Small intestine (tissue), 7 donors: ENCODE measurements at regions not wholly inside any gene's neighbourhood (a gene's known extent, or its start where the extent isn't known, plus 50 kb on each side); places are given as distances from the start of the nearest gene placed in this dataset.
A peak's percentile ranks its signal among the peaks of the same experiment; 100 is the strongest.

Experiments
- DNase-seq, 2 donors: peaks; one replicate each; pipeline versions ENCODE4 v3.0.0 to v3.0.0-alpha.2; 2013
- FAIRE-seq: peaks from 2 replicates; lab custom pipeline; 2012; peaks lifted over from hg19 to GRCh38; lab: Jason Lieb, UNC
- H3K27ac ChIP-seq, 3 donors: one replicate each; pipeline ENCODE4 v1.5.1; 2013; ENCODE audit warnings: low read length in 2 of 3, mild to moderate bottlenecking in 2 of 3, control low read depth in 1 of 3, inconsistent platforms in 1 of 3, low read depth in 1 of 3, moderate library complexity in 1 of 3
- H3K27me3 ChIP-seq, 3 donors: one replicate each; pipeline ENCODE4 v1.6.1; 2013; ENCODE audit warnings: low read length in 3 of 3, inconsistent platforms in 1 of 3; ENCODE audit not compliant: control insufficient read depth in 3 of 3, insufficient read depth in 3 of 3
- H3K36me3 ChIP-seq, 3 donors: one replicate each; pipeline ENCODE4 v1.6.1; 2013; ENCODE audit warnings: low read length in 3 of 3, inconsistent platforms in 1 of 3, low read depth in 1 of 3, mild to moderate bottlenecking in 1 of 3, moderate library complexity in 1 of 3; ENCODE audit not compliant: control insufficient read depth in 3 of 3, insufficient read depth in 2 of 3
- H3K4me1 ChIP-seq, 3 donors: one replicate each; pipeline ENCODE4 v1.6.1; 2013; ENCODE audit warnings: low read length in 2 of 3, inconsistent platforms in 1 of 3, low read depth in 1 of 3, mild to moderate bottlenecking in 1 of 3, moderate library complexity in 1 of 3; ENCODE audit not compliant: control insufficient read depth in 3 of 3, insufficient read depth in 2 of 3
- H3K4me3 ChIP-seq, 3 donors: one replicate each; pipeline ENCODE4 v1.5.1; 2013; ENCODE audit warnings: low read length in 3 of 3, control low read depth in 1 of 3, inconsistent platforms in 1 of 3, low read depth in 1 of 3, mild to moderate bottlenecking in 1 of 3, moderate library complexity in 1 of 3
- H3K9me3 ChIP-seq, 2 donors: one replicate each; pipeline ENCODE4 v1.6.1; 2013; ENCODE audit warnings: low read depth in 1 of 2, low read length in 1 of 2; ENCODE audit not compliant: control insufficient read depth in 2 of 2, insufficient read depth in 1 of 2
- WGBS, 3 donors: extraction: QIAGEN DNeasy Blood & Tissue Kit; methylation state at CpG; one replicate each; pipeline ENCODE4 v1.1.7; 2013; 5-methylcytosine and 5-hydroxymethylcytosine counted together
- donor health status: healthy with polysubstance abuse.
- donor health status: control.
- donor health status: control.
- donor health status: Bipolar disorder and iron deficiency.
- donor health status: healthy.

DNA sequence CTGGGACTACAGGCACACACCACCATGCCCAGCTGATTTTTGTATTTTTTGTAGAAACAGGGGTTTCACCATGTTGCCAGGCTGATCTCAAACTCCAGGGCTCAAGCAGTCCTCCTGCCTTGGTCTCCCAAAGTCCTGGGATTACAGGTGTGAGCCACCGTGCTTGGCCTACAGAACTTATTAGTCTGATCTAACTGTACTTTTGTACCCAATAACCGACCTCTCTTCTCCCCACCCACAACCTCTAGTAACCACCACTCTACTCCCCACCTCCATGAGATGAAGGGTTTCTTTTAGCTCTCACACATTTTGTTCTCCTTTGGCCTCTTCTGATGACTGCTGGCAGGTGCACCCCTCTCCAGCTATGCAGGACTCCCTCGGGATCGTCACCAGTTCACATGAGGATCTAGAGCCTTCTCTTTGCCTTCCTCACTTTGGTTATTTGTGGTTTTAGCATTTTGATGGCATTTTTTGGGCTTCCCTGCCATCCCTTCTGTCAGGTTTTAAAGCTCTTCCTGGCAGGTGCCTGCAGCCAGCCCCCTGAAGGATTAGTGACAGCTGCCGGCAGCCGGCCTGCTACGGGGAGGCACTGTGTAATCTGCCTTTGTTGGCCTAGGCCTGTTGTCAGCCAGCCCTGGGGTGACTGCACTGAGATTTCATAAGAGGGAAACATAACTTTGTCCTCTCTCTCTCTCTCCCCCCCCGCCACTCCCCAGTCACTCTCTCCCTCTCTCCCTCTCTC lies 99.8 kb upstream of the ATP1A1 start:
- no peaks in the 10 kb centered on the region for H3K27me3 ChIP-seq
- H3K27ac ChIP-seq: peak overlapping the region in 1 of 3 donors; percentile 59
- FAIRE-seq (no peak), DNase-seq (peak; percentile 73 to 75)
- H3K36me3 ChIP-seq: peaks cover 0 to 3% (median 0%) of the 10 kb centered on the region in 3 donors
- peaks cover 0 to 10% (median 0%) of the 10 kb centered on the region in 3 donors for H3K4me1 ChIP-seq
- no peaks in the 10 kb centered on the region for H3K9me3 ChIP-seq
- H3K4me3 ChIP-seq: no peak overlapping the region
- 8 to 51% (median 42%) methylated on average over 8 of the region's 8 CpGs for WGBS, 3 donors

DNA sequence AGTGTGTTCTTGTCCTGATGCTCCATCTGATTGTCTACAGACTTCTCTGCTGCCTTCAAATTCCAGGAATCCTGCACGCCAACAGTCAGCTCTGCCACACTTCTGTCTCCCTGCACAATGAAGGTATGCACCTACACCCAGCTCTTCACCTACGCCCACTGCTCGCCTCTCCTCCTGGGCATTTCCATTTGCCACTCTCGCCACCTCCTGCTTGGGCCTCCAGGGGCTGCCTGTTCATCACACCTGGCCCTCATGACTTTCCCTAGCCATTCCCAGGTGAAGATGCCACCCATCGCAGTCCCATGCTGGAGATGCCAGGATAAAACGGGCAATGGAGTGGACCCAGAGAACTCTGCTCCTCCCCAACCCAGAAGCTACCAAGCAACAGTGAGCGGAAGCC lies 96.5 kb upstream of the ATP1A1 start:
- DNase-seq (no peak), FAIRE-seq (no peak)
- H3K27ac ChIP-seq: no peak overlapping the region
- H3K4me1 ChIP-seq: peaks cover 0 to 10% (median 0%) of the 10 kb centered on the region in 3 donors
- WGBS, 3 donors: 95 to 98% (median 97%) methylated on average over 7 of the region's 7 CpGs
- H3K27me3 ChIP-seq: no peaks in the 10 kb centered on the region
- no peak overlapping the region for H3K4me3 ChIP-seq
- peaks cover 0 to 3% (median 0%) of the 10 kb centered on the region in 3 donors for H3K36me3 ChIP-seq
- H3K9me3 ChIP-seq: no peaks in the 10 kb centered on the region

DNA sequence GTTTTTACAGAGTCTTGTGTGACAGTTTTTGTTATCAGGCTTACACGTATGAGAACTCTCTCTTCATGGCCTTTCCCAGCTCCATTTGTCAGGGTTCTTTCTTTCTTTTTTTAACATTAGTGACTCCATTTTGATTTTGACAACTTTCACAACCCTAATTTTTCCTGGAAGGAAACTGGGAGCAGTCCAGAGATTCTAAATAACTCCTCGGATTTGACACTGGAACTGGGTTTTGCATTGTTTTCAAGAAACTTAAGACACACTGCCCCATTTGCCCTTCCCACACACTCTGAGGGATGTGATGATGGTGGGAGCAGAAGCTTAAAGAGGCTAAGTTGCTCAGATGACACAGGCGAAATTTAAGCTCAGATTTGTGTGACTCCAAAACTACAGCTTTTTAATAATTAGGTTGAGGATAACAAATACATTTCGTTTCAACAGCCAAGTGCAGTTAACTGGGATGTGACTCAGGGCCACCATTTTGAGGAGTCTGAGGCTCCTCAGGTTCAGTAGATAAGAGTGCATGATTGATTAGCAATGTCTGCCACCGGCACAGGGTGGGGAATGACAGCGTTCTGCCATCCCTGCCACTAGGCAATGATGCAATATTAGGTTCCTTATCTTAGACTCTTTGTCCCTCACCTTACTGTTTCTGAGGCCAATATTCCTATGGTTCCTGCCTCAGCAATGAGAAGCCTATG lies 95.1 kb upstream of the ATP1A1 start:
- Histone ChIP-seq H3K36me3 (peaks cover 0 to 3% (median 0%) of the 10 kb centered on the region in 3 donors), H3K4me1 (peaks cover 0 to 6% (median 0%) of the 10 kb centered on the region in 3 donors), H3K27ac (no peak overlapping the region), H3K9me3 (no peaks in the 10 kb centered on the region), H3K4me3 (no peak overlapping the region), H3K27me3 (no peaks in the 10 kb centered on the region)
- WGBS, 3 donors: 60 to 71% (median 62%) methylated on average over 6 of the region's 6 CpGs
- no peak for FAIRE-seq
- no peak for DNase-seq

DNA sequence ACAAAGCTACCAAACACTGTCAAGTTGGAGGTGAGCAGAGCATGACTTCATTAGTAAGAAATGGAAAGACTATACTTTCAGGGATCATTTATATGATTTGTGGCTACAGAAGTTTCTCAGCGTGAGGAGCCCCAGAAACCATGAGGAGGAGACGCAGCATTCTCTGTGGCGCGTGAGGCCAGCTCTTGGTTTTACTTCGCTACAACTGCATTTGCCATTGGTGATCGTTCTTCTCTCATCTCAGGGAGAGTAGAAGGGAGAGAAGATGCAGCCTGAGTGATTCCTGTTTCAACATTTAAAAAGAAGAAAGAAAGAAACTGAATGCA lies 94.5 kb upstream of the ATP1A1 start:
- Histone ChIP-seq H3K27ac (no peak overlapping the region), H3K27me3 (no peaks in the 10 kb centered on the region), H3K4me1 (peaks cover 0 to 1% (median 0%) of the 10 kb centered on the region in 3 donors), H3K36me3 (peaks cover 0 to 3% (median 0%) of the 10 kb centered on the region in 3 donors), H3K4me3 (no peak overlapping the region), H3K9me3 (no peaks in the 10 kb centered on the region)
- DNase-seq: no peak
- FAIRE-seq: no peak
- 91 to 94% (median 94%) methylated on average over 6 of the region's 6 CpGs for WGBS, 3 donors

DNA sequence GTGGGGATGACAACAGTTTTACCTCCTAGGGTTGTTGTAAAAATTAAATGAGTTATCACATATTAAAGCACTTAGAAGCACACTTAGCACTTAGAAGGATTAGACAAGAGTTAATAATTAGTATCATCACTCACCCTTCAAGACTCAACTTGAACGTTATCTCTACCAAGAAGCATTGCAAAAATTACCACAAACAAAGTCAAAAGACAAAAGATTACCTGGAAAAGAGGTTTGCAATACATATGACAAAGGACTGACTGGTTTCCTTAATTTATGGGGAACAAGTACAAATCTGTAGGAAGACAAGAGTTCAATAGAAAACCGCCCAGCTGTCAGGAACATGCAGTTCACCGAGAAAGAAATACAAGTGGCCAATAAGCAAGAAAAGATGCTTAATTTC lies 93.3 kb upstream of the ATP1A1 start:
- Histone ChIP-seq H3K27me3 (no peaks in the 10 kb centered on the region), H3K36me3 (peaks cover 0 to 3% (median 0%) of the 10 kb centered on the region in 3 donors), H3K4me3 (no peak overlapping the region), H3K9me3 (no peaks in the 10 kb centered on the region), H3K4me1 (no peaks in the 10 kb centered on the region), H3K27ac (no peak overlapping the region)
- WGBS, 3 donors: 70 to 82% (median 81%) methylated on average over 3 of the region's 3 CpGs
- FAIRE-seq: no peak
- no peak for DNase-seq

DNA sequence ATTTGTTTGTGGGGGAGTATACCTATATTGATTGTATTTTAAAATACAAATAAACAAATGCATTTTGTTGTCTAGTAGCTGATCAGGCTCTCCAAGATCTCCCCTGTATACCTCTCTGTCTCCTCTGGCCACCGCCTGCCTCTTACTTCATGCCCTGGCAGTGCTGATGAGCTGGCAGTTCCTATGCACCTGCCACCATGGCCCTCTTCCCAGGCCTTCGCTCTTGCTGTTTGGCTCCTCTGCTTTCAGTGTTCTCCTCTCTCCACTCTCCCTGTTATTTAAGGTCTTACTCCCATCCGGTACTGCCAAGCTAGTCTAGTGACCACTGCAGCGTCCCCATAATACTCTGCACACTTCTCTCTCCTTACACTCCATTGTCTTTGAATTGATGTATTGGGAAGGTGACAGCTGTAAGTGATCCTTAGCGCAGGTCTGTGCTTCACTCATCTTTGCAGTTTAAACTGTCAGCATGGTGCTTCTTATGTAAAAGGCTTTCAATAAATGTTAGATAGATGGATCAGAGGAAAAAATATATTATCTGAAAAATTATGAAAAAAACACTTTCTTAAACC lies 88.1 kb upstream of the ATP1A1 start:
- no peak overlapping the region for H3K27ac ChIP-seq
- DNase-seq (no peak), FAIRE-seq (no peak)
- WGBS, 3 donors: 88 to 95% (median 89%) methylated on average over 5 of the region's 5 CpGs
- no peaks in the 10 kb centered on the region for H3K9me3 ChIP-seq
- no peaks in the 10 kb centered on the region for H3K36me3 ChIP-seq
- H3K4me1 ChIP-seq: no peaks in the 10 kb centered on the region
- H3K4me3 ChIP-seq: no peak overlapping the region
- H3K27me3 ChIP-seq: no peaks in the 10 kb centered on the region

DNA sequence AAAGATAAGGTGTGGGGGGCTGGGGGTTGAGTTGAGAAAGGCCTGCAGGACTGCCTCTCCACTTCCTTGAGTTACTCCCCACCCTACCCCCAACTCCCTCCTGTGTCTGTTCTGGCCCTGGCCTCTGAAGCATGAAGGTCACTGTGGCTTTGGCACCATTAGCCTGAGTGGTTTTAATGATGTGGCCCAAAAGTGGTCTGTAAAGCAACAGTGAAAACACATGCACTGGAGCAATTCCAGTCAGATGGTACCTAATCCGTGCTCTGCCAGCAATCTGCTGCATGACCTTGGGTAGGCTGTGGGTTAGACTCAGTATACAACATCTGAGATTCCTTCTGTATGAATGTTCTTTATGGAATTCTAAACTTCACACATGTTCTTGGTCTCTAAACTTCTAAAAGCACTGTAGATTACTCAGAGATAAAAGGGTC lies 86.5 kb upstream of the ATP1A1 start:
- Histone ChIP-seq H3K36me3 (no peaks in the 10 kb centered on the region), H3K27ac (no peak overlapping the region), H3K4me3 (no peak overlapping the region), H3K27me3 (no peaks in the 10 kb centered on the region), H3K4me1 (no peaks in the 10 kb centered on the region), H3K9me3 (no peaks in the 10 kb centered on the region)
- DNase-seq: no peak
- 70 to 84% (median 81%) methylated on average over 1 of the region's 1 CpG for WGBS, 3 donors
- no peak for FAIRE-seq

DNA sequence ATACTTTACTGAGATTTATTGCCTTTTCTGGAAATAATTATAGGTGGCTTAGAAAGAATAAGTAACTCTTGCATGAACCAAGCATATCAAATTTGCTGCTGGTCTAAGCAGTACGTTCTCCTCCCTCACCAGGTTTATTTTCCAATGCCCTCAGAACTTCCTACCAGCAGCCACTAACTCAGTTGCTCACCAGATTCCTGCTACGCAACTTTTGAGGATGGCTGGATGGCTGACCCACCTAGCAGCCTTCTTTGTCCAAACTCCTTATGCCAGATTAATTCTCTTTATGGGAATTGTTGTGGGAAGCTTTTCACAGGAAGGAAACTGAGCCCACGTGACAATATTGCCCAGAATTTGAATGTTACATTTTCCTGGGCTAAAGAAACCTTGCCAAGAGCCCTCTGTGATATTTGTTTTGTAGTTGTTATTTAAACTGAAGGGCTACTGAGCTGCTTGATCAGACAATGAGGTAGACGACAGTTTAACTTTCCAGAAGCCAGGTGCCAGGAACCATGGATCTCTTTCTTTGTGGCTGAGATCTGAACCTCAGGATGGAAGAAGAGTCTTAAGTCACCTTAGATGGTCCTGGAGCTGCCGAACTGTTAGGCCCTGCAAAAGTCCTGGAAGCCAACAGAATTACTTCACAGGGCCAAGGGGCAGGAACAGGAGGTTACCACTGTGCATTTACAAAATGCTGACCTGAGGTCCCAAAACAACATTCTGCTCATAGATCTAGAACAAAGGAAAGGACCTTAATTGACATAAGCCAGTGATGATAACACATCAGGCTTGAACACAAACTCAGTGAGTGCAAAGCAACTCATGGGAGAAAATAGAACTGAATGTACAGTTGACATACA lies 85.5 kb upstream of the ATP1A1 start:
- Histone ChIP-seq H3K4me1 (no peaks in the 10 kb centered on the region), H3K36me3 (no peaks in the 10 kb centered on the region), H3K27me3 (no peaks in the 10 kb centered on the region), H3K4me3 (no peak overlapping the region), H3K9me3 (no peaks in the 10 kb centered on the region), H3K27ac (no peak overlapping the region)
- FAIRE-seq: no peak
- no peak for DNase-seq
- WGBS, 3 donors: 75 to 80% (median 80%) methylated on average over 5 of the region's 5 CpGs
